ENCODE measurements at regions not wholly inside any gene's neighbourhood (a gene's known extent, or its start where the extent isn't known, plus 50 kb on each side); places are given as distances from the start of the nearest gene placed in this dataset.

DNA sequence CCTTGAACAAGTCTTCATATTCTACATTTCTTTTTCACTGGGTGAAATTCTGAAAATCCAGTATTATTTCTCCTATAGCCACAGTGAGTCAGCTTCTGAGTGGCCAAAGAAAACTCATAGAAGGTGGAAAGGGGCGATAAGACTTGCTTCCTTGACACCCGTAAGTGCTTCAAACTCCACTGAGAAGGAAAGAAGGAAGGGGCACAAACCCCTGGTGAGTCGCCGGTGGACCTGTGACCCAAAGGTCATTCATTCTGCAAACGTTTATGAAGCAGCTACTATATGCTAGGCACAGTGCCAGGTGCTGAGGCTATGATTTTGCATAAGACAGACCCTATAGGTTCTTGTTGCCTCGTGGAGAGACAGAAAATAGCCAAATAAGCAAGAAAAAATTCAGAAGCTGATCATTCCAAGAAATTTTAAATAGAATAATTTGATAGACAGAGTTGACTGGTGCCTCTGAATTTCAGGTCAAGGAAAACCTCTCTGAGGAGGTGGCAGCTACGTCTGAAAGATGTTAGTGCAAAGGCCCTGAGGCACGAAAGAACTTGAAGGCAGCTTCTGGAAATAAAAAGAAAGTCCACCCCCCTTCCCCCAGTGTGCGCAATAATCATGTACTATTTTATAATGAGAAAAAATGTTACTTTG is 118.2 kb downstream of the CD24 start:
- H3K27ac ChIP-seq (ENCODE audit: low read depth in 2 of 2, low read length in 1 of 2): no peak overlapping the region
- peaks cover 0 to 3% of the 10 kb centered on the region in 2 experiments; a peak in 1 of 4 replicates for H3K4me1 ChIP-seq (ENCODE audit: control insufficient read depth in 1 of 2, insufficient read depth in 2 of 2, low read depth in 1 of 2, low read length in 1 of 2)
- H2AFZ ChIP-seq (ENCODE audit: low read depth): no peak overlapping the region
- WGBS (ENCODE audit: low lambda C conversion rate): 38% methylated on average over 9 of the region's 9 CpGs
- H3K4me3 ChIP-seq (ENCODE audit: low read depth in 2 of 2, low read length in 1 of 2): no peak overlapping the region
- no peak overlapping the region for H3K4me2 ChIP-seq
- H3K9me2 ChIP-seq: no peaks in the 10 kb centered on the region
- no peak for DNase-seq
- TF ChIP-seq TCF12 (IDR thresholded peaks at IDR 0.05) (no peak), NFIC (IDR thresholded peaks at IDR 0.05; ENCODE audit: borderline replicate concordance) (no peak), TEAD4 (IDR thresholded peaks at IDR 0.05; ENCODE audit: borderline replicate concordance, insufficient read depth) (no peak), FOSL2 (IDR thresholded peaks at IDR 0.05; ENCODE audit: borderline replicate concordance, low read depth) (no peak), ELF1 (IDR thresholded peaks at IDR 0.05) (no peak)
- TF ChIP-seq, protein P1, sequence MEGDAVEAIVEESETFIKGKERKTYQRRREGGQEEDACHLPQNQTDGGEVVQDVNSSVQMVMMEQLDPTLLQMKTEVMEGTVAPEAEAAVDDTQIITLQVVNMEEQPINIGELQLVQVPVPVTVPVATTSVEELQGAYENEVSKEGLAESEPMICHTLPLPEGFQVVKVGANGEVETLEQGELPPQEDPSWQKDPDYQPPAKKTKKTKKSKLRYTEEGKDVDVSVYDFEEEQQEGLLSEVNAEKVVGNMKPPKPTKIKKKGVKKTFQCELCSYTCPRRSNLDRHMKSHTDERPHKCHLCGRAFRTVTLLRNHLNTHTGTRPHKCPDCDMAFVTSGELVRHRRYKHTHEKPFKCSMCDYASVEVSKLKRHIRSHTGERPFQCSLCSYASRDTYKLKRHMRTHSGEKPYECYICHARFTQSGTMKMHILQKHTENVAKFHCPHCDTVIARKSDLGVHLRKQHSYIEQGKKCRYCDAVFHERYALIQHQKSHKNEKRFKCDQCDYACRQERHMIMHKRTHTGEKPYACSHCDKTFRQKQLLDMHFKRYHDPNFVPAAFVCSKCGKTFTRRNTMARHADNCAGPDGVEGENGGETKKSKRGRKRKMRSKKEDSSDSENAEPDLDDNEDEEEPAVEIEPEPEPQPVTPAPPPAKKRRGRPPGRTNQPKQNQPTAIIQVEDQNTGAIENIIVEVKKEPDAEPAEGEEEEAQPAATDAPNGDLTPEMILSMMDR (IDR thresholded peaks at IDR 0.05): no peak
- ChIA-PET POLR2A (no interaction called here), CTCF (interaction anchor here (1.2 kb wide), 1 partner anchor 15 kb away, joined by 3 read pairs; no protein-coding TSS in a partner anchor)
- H3K9ac ChIP-seq: no peak overlapping the region
- H3F3A ChIP-seq (replicated peaks; ENCODE audit: insufficient read depth): no peaks in the 10 kb centered on the region
- H3K9me3 ChIP-seq: no peaks in the 10 kb centered on the region
- H3K79me2 ChIP-seq (ENCODE audit: insufficient read depth): no peaks in the 10 kb centered on the region
- no peaks in the 10 kb centered on the region for H3K27me3 ChIP-seq (ENCODE audit: insufficient read depth)
- H4K20me1 ChIP-seq (ENCODE audit: insufficient read depth): no peaks in the 10 kb centered on the region
- H3K36me3 ChIP-seq (replicated peaks in 1 of 2; ENCODE audit: control insufficient read depth in 1 of 2, insufficient read depth in 2 of 2, low read length in 1 of 2): no peaks in the 10 kb centered on the region

DNA sequence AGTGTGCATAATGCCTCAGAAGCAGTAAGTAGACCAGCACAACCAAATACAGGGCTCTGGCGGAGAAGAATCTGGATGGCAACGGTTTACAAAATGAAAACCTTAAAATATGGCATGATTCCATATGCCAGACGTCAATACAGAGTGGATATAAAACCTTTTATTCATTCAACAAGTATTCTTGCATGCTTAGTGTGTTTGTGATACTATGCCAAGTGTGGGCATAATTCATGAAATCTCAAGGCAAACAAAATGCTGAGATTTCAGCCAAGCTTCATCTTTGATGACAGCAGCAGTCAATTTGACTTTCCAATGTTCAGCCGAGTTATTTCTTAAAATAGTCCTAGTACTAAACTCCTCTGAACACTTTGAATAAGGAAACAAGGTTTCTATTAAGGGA is 119.4 kb downstream of the CD24 start:
- Histone ChIP-seq H3F3A (replicated peaks; ENCODE audit: insufficient read depth) (no peaks in the 10 kb centered on the region), H3K4me1 (ENCODE audit: control insufficient read depth in 1 of 2, insufficient read depth in 2 of 2, low read depth in 1 of 2, low read length in 1 of 2) (peaks cover 0 to 3% of the 10 kb centered on the region in 2 experiments; a peak in 1 of 4 replicates), H4K20me1 (ENCODE audit: insufficient read depth) (no peaks in the 10 kb centered on the region), H3K9me2 (no peaks in the 10 kb centered on the region), H3K27me3 (ENCODE audit: insufficient read depth) (no peaks in the 10 kb centered on the region), H3K9me3 (no peaks in the 10 kb centered on the region), H3K4me2 (no peak overlapping the region), H3K4me3 (ENCODE audit: low read depth in 2 of 2, low read length in 1 of 2) (no peak overlapping the region), H2AFZ (ENCODE audit: low read depth) (no peak overlapping the region), H3K9ac (no peak overlapping the region), H3K36me3 (replicated peaks in 1 of 2; ENCODE audit: control insufficient read depth in 1 of 2, insufficient read depth in 2 of 2, low read length in 1 of 2) (no peaks in the 10 kb centered on the region), H3K27ac (ENCODE audit: low read depth in 2 of 2, low read length in 1 of 2) (no peak overlapping the region), H3K79me2 (ENCODE audit: insufficient read depth) (no peaks in the 10 kb centered on the region)
- POLR2A ChIA-PET: no interaction called here
- CTCF ChIA-PET: interaction anchor here (1.2 kb wide), 1 partner anchor 16 kb away, joined by 3 read pairs; no protein-coding TSS in a partner anchor
- no peak for DNase-seq
- 20% methylated on average over 4 of the region's 4 CpGs for WGBS (ENCODE audit: low lambda C conversion rate)
- TF ChIP-seq, protein P2, sequence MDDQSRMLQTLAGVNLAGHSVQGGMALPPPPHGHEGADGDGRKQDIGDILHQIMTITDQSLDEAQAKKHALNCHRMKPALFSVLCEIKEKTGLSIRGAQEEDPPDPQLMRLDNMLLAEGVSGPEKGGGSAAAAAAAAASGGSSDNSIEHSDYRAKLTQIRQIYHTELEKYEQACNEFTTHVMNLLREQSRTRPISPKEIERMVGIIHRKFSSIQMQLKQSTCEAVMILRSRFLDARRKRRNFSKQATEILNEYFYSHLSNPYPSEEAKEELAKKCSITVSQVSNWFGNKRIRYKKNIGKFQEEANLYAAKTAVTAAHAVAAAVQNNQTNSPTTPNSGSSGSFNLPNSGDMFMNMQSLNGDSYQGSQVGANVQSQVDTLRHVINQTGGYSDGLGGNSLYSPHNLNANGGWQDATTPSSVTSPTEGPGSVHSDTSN (IDR thresholded peaks at IDR 0.05): no peak
- TF ChIP-seq SMC3 (IDR thresholded peaks at IDR 0.05; ENCODE audit: low read depth, low read length) (no peak), NFIC (IDR thresholded peaks at IDR 0.05; ENCODE audit: borderline replicate concordance) (no peak), FOSL2 (IDR thresholded peaks at IDR 0.05; ENCODE audit: borderline replicate concordance, low read depth) (no peak), FOXJ3 (CRISPR knock-in tag; IDR thresholded peaks at IDR 0.05) (no peak), CHD2 (IDR thresholded peaks at IDR 0.05; ENCODE audit: low read length, partially characterized antibody) (no peak), SIN3A (IDR thresholded peaks at IDR 0.05; ENCODE audit: borderline replicate concordance, low read depth, low read length) (no peak), RFX5 (IDR thresholded peaks at IDR 0.05; ENCODE audit: low read length) (no peak), RXRA (IDR thresholded peaks at IDR 0.05; ENCODE audit: borderline replicate concordance, low read depth) (no peak), FOXM1 (IDR thresholded peaks at IDR 0.05; ENCODE audit: low read depth) (no peak), YY1 (IDR thresholded peaks at IDR 0.05; ENCODE audit: low read depth) (no peak), RAD21 (IDR thresholded peaks at IDR 0.05; ENCODE audit: low read length) (no peak), MXI1 (IDR thresholded peaks at IDR 0.05; ENCODE audit: low read depth, low read length) (no peak), NRF1 (IDR thresholded peaks at IDR 0.05; ENCODE audit: low read depth, low read length) (no peak)
- TF ChIP-seq, protein P3, sequence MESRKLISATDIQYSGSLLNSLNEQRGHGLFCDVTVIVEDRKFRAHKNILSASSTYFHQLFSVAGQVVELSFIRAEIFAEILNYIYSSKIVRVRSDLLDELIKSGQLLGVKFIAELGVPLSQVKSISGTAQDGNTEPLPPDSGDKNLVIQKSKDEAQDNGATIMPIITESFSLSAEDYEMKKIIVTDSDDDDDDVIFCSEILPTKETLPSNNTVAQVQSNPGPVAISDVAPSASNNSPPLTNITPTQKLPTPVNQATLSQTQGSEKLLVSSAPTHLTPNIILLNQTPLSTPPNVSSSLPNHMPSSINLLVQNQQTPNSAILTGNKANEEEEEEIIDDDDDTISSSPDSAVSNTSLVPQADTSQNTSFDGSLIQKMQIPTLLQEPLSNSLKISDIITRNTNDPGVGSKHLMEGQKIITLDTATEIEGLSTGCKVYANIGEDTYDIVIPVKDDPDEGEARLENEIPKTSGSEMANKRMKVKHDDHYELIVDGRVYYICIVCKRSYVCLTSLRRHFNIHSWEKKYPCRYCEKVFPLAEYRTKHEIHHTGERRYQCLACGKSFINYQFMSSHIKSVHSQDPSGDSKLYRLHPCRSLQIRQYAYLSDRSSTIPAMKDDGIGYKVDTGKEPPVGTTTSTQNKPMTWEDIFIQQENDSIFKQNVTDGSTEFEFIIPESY (IDR thresholded peaks at IDR 0.05; ENCODE audit: borderline replicate concordance, low read depth): no peak
- TF ChIP-seq, protein P4, sequence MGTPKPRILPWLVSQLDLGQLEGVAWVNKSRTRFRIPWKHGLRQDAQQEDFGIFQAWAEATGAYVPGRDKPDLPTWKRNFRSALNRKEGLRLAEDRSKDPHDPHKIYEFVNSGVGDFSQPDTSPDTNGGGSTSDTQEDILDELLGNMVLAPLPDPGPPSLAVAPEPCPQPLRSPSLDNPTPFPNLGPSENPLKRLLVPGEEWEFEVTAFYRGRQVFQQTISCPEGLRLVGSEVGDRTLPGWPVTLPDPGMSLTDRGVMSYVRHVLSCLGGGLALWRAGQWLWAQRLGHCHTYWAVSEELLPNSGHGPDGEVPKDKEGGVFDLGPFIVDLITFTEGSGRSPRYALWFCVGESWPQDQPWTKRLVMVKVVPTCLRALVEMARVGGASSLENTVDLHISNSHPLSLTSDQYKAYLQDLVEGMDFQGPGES (IDR thresholded peaks at IDR 0.05; ENCODE audit: low read depth, low read length): no peak
- TF ChIP-seq, protein P5, sequence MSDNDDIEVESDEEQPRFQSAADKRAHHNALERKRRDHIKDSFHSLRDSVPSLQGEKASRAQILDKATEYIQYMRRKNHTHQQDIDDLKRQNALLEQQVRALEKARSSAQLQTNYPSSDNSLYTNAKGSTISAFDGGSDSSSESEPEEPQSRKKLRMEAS (IDR thresholded peaks at IDR 0.05; ENCODE audit: low read depth): no peak
- TF ChIP-seq, protein P6, sequence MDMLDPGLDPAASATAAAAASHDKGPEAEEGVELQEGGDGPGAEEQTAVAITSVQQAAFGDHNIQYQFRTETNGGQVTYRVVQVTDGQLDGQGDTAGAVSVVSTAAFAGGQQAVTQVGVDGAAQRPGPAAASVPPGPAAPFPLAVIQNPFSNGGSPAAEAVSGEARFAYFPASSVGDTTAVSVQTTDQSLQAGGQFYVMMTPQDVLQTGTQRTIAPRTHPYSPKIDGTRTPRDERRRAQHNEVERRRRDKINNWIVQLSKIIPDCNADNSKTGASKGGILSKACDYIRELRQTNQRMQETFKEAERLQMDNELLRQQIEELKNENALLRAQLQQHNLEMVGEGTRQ (IDR thresholded peaks at IDR 0.05; ENCODE audit: borderline replicate concordance, low read depth, low read length): no peak
